ENCODE measurements at regions not wholly inside any gene's neighbourhood (a gene's known extent, or its start where the extent isn't known, plus 50 kb on each side); places are given as distances from the start of the nearest gene placed in this dataset.

DNA sequence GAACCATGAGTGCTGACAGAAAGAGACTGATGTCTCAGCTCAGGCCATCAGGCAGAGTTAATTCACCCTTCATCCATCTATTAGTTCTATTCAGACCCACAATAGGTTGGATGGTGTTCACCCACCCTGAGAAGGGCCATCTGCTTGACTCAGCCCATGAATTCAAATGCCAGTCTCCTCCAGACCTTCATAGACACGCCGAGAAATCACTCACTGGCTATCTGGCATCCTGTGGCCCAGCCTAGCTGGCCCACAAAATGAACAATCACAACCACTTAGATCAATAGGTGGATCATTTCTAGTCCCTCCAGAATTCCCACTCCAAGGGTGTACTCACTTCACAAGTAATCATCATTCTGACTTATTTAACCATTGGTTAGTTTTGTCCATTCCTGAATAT, 58.2 kb downstream of the MYEOV start:
- DNase-seq (ENCODE audit: unreplicated experiment) = no peak
- no peak overlapping the region for H3K4me3 Mint-ChIP-seq (ENCODE audit: unreplicated experiment)

DNA sequence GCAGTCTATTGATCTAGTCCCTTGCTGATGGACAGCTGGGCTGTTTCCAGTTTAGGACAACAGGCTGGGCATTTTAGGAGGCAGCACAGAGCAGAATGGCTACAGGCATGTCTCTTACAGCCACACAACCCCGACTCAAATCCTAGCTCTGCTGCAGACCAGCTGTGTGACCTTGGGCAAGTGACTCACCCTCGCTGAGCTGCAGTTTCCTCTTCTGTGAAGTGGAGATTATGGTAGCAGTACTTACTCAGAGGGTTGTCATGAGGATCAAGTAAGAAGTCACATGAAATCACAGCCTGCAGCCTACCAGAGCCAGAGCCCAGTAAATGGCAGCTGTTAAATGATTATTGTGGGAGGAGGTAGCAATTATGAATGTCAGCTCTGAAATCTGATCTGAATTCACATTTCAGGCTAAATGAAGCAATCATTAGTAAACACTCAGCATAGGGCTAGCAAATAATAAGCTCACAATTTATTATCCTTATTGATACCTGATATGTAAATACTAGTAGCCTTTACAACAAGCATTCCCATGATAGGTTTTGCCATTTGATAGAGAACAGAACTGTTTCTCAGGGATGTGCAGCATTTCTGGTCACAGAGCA, 58.9 kb downstream of the MYEOV start:
- Mint-ChIP-seq H3K27me3 (ENCODE audit: insufficient read depth, unreplicated experiment) (no peaks in the 10 kb centered on the region), H3K4me3 (ENCODE audit: unreplicated experiment) (no peak overlapping the region), H3K9me3 (ENCODE audit: unreplicated experiment) (peaks cover 8% of the 10 kb centered on the region), H3K27ac (ENCODE audit: low read depth, unreplicated experiment) (no peak overlapping the region), H3K4me1 (ENCODE audit: insufficient read depth, unreplicated experiment) (peaks cover 21% of the 10 kb centered on the region), H3K36me3 (ENCODE audit: insufficient read depth, unreplicated experiment) (peaks cover 6% of the 10 kb centered on the region)
- no TSS peak for BruUV-seq (replicated peaks)
- TF ChIP-seq, protein P1, sequence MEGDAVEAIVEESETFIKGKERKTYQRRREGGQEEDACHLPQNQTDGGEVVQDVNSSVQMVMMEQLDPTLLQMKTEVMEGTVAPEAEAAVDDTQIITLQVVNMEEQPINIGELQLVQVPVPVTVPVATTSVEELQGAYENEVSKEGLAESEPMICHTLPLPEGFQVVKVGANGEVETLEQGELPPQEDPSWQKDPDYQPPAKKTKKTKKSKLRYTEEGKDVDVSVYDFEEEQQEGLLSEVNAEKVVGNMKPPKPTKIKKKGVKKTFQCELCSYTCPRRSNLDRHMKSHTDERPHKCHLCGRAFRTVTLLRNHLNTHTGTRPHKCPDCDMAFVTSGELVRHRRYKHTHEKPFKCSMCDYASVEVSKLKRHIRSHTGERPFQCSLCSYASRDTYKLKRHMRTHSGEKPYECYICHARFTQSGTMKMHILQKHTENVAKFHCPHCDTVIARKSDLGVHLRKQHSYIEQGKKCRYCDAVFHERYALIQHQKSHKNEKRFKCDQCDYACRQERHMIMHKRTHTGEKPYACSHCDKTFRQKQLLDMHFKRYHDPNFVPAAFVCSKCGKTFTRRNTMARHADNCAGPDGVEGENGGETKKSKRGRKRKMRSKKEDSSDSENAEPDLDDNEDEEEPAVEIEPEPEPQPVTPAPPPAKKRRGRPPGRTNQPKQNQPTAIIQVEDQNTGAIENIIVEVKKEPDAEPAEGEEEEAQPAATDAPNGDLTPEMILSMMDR (IDR thresholded peaks at IDR 0.05; ENCODE audit: unreplicated experiment) = no peak
- peak; percentile 71 for DNase-seq (ENCODE audit: unreplicated experiment)
- POLR2A ChIA-PET = interaction anchor here (0.6 kb wide), 2 partner anchors 126 to 245 kb away, joined by 3 to 6 read pairs; no protein-coding TSS in a partner anchor
- CTCF ChIA-PET = interaction anchor here (0.7 kb wide), 1 partner anchor 26 kb away, joined by 3 read pairs; no protein-coding TSS in a partner anchor
- intact Hi-C loops (cut with micrococcal nuclease) = loop anchor here (5.0 kb wide), 1 partner anchor 56 kb away; no protein-coding TSS in a partner anchor

More for the DNA sequence above, 58.2 kb downstream of the MYEOV start:
- peaks cover 21% of the 10 kb centered on the region for H3K4me1 Mint-ChIP-seq (ENCODE audit: insufficient read depth, unreplicated experiment)
- intact Hi-C loops (cut with micrococcal nuclease) = loop anchor here (5.0 kb wide), 1 partner anchor 55 kb away; no protein-coding TSS in a partner anchor
- no TSS peak for BruUV-seq (replicated peaks)
- H3K9me3 Mint-ChIP-seq (ENCODE audit: unreplicated experiment) = peaks cover 8% of the 10 kb centered on the region
- TF ChIP-seq, protein P1 (IDR thresholded peaks at IDR 0.05; ENCODE audit: unreplicated experiment) = no peak
- no peaks in the 10 kb centered on the region for H3K27me3 Mint-ChIP-seq (ENCODE audit: insufficient read depth, unreplicated experiment)
- H3K27ac Mint-ChIP-seq (ENCODE audit: low read depth, unreplicated experiment) = no peak overlapping the region
- ChIA-PET POLR2A (interaction anchor here (0.6 kb wide), 2 partner anchors 127 to 158 kb away, joined by 3 to 6 read pairs; no protein-coding TSS in a partner anchor), CTCF (interaction anchor here (0.6 kb wide), 1 partner anchor 280 kb away, joined by 3 read pairs; no protein-coding TSS in a partner anchor)
- H3K36me3 Mint-ChIP-seq (ENCODE audit: insufficient read depth, unreplicated experiment) = peaks cover 6% of the 10 kb centered on the region

DNA sequence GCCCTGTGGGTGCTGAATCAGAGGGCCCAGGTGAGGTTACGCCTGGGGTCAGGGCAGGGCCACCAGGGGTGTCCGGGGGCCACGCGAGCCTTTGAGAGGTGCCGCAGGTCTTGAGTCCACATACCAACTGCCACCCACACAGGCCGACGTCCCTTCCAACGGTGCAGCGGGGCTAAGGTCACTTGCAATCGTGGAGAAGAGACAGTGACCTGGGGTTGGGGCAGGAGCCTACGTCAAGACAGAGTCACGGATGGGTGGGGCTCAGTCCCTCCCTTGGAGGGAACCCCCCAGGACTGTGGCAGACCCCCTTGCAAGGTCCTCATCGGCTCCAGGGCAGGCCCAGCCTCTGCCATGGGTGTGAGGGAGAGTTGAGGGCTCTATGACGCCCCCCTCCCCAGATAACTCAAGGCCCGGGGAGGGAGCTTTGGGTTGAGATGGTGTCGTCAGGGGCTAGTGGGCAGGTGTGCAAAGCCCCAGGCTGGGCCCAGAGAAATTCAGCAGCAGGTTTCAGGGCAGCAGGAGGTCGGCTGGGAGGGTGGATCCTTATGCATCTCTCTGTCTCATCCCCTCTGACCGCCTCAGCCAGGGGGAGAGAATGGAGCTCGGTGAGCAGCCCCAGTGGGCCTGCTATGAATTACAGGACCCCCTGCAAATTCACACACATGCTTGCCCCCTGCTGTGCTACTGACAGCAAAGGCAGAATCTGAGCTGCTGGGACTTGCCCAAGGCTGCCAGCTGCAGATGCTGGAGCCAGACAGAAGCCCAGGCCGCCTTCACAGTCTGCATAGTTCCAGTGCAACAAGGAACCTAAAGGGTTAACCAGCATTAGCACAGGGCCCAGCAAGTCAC, 60.0 kb downstream of the MYEOV start:
- CTCF ChIA-PET = interaction anchor here (0.7 kb wide), 1 partner anchor 25 kb away, joined by 3 read pairs; no protein-coding TSS in a partner anchor
- Mint-ChIP-seq H3K9me3 (ENCODE audit: unreplicated experiment) (peaks cover 8% of the 10 kb centered on the region), H3K27me3 (ENCODE audit: insufficient read depth, unreplicated experiment) (no peaks in the 10 kb centered on the region), H3K27ac (ENCODE audit: low read depth, unreplicated experiment) (no peak overlapping the region), H3K4me3 (ENCODE audit: unreplicated experiment) (no peak overlapping the region), H3K36me3 (ENCODE audit: insufficient read depth, unreplicated experiment) (peaks cover 6% of the 10 kb centered on the region), H3K4me1 (ENCODE audit: insufficient read depth, unreplicated experiment) (peaks cover 21% of the 10 kb centered on the region)
- POLR2A ChIA-PET = interaction anchor here (0.7 kb wide), 1 partner anchor 57 kb away, joined by 3 read pairs; no protein-coding TSS in a partner anchor
- no peak for DNase-seq (ENCODE audit: unreplicated experiment)
- no TSS peak for BruUV-seq (replicated peaks)
- intact Hi-C loops (cut with micrococcal nuclease) = loop anchor here (5.0 kb wide), 1 partner anchor 57 kb away; no protein-coding TSS in a partner anchor
- TF ChIP-seq, protein P1 (IDR thresholded peaks at IDR 0.05; ENCODE audit: unreplicated experiment) = no peak

DNA sequence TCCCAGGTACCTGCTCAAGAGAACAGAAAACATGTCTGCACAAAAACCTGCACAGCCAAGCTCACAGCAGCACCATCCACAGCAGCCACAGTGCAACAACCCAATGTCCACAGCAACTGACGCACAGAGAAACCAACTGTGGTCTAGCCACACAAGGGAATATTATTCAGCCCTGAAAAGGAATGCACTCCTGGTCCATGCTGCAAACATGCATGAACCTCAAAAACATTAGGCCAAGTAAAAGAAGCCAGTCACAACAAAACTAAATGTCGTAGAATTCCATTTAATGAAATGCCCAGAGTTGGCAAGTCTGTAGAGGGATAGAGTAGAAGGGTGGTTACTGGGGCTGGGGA, 60.6 kb downstream of the MYEOV start:
- Mint-ChIP-seq H3K27me3 (ENCODE audit: insufficient read depth, unreplicated experiment) (no peaks in the 10 kb centered on the region), H3K36me3 (ENCODE audit: insufficient read depth, unreplicated experiment) (peaks cover 4% of the 10 kb centered on the region), H3K4me3 (ENCODE audit: unreplicated experiment) (no peak overlapping the region), H3K9me3 (ENCODE audit: unreplicated experiment) (peaks cover 4% of the 10 kb centered on the region), H3K27ac (ENCODE audit: low read depth, unreplicated experiment) (no peak overlapping the region), H3K4me1 (ENCODE audit: insufficient read depth, unreplicated experiment) (peaks cover 21% of the 10 kb centered on the region)
- CTCF ChIA-PET = no interaction called here
- no peak for DNase-seq (ENCODE audit: unreplicated experiment)
- POLR2A ChIA-PET = no interaction called here
- intact Hi-C loops (cut with micrococcal nuclease) = loop anchor here (5.0 kb wide), 1 partner anchor 57 kb away; no protein-coding TSS in a partner anchor
- BruUV-seq (replicated peaks) = no TSS peak
- TF ChIP-seq, protein P1 (IDR thresholded peaks at IDR 0.05; ENCODE audit: unreplicated experiment) = no peak

All from MCF 10A (cell line).